ENCODE measurements at regions not wholly inside any gene's neighbourhood (a gene's known extent, or its start where the extent isn't known, plus 50 kb on each side); places are given as distances from the start of the nearest gene placed in this dataset.

DNA sequence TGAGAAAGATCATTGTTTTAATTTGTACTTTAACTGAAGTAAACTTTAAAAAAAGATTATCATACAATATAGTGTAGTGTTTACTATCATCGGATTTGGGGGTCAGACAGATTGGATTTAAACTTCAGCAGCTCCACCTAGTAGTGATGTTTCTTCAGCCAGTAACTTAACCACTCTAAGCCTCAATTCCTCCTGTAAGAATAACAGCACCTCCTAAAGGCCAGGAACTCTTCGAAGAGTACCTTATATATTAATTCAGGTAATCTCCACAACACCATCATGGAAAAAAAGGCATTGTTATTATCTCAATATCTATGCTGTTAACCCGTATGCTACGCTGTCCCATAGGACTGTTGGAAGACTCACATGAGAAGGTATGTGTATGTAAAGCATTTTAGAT is 69.0 kb upstream of the DLGAP1 start:
- Histone ChIP-seq H3K4me3 (no peak overlapping the region), H3K27ac (no peak overlapping the region), H3K9me3 (no peaks in the 10 kb centered on the region), H3K4me1 (no peaks in the 10 kb centered on the region), H3K36me3 (no peaks in the 10 kb centered on the region), H3K27me3 (no peaks in the 10 kb centered on the region)
- no peak for ATAC-seq
- DNase-seq, result no peak
- intact Hi-C loops (cut with DNase I), result no loop called here
- no peak for TF ChIP-seq CTCF (IDR thresholded peaks at IDR 0.05)

- ATAC-seq (no peak), DNase-seq (no peak)
- Histone ChIP-seq H3K4me1 (no peaks in the 10 kb centered on the region), H3K9me3 (no peaks in the 10 kb centered on the region), H3K36me3 (no peaks in the 10 kb centered on the region), H3K27me3 (no peaks in the 10 kb centered on the region), H3K4me3 (no peak overlapping the region), H3K27ac (no peak overlapping the region)
- intact Hi-C loops (cut with DNase I), result no loop called here
- TF ChIP-seq CTCF (IDR thresholded peaks at IDR 0.05), result no peak
Observed at GRCh38 chr18:4511166-4511565, 56.1 kb upstream of the DLGAP1 start.

GRCh38 chr18:4510711-4511110 is 55.6 kb upstream of the DLGAP1 start:
- intact Hi-C loops (cut with DNase I), result no loop called here
- peak; percentile 94 for ATAC-seq
- TF ChIP-seq CTCF (IDR thresholded peaks at IDR 0.05), result no peak

GRCh38 chr18:4510160-4510559 is 55.1 kb upstream of the DLGAP1 start:
- no peaks in the 10 kb centered on the region for H3K4me1 ChIP-seq
- no peaks in the 10 kb centered on the region for H3K9me3 ChIP-seq
- no peak for TF ChIP-seq CTCF (IDR thresholded peaks at IDR 0.05)
- no peak for DNase-seq
- H3K4me3 ChIP-seq, result no peak overlapping the region
- H3K36me3 ChIP-seq, result no peaks in the 10 kb centered on the region
- no peak overlapping the region for H3K27ac ChIP-seq
- peak; percentile 16 for ATAC-seq
- intact Hi-C loops (cut with DNase I), result no loop called here
- H3K27me3 ChIP-seq, result no peaks in the 10 kb centered on the region

More at GRCh38 chr18:4510711-4511110, 55.6 kb upstream of the DLGAP1 start:
- no peaks in the 10 kb centered on the region for H3K36me3 ChIP-seq
- DNase-seq, result no peak
- no peaks in the 10 kb centered on the region for H3K27me3 ChIP-seq
- H3K9me3 ChIP-seq, result no peaks in the 10 kb centered on the region
- H3K27ac ChIP-seq, result no peak overlapping the region
- no peak overlapping the region for H3K4me3 ChIP-seq
- no peaks in the 10 kb centered on the region for H3K4me1 ChIP-seq
